ENCODE measurements at regions not wholly inside any gene's neighbourhood (a gene's known extent, or its start where the extent isn't known, plus 50 kb on each side); places are given as distances from the start of the nearest gene placed in this dataset.

DNA sequence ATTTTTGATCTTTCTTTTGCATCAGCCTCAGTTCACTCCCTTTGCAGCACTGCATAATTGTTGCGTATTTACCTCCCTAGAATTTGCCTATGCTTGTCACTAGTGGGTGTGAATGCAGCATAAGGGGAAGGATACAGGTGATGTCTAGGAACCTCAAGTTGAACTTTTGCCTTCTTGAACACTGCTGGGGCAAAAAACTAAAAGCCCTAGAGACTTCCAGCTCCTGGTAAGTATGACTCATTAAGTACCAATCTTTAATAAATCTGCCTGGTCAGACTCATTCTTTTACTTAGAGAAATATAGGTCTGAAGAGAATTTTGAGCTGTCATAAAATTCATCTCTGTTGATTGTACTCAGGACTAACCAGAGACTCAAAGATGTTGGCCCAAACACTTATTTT is 547.3 kb upstream of the FANCL start:
- Histone ChIP-seq H4K20me1 (replicated peaks in 1 of 2; ENCODE audit: control insufficient read depth in 1 of 2, insufficient read depth in 2 of 2, low read length in 2 of 2) (no peaks in the 10 kb centered on the region), H3K23me2 (ENCODE audit: low read depth, low read length) (no peaks in the 10 kb centered on the region), H2BK15ac (ENCODE audit: low read length) (no peak overlapping the region), H3K18ac (ENCODE audit: extremely low read depth, low read length) (no peak overlapping the region), H2BK12ac (ENCODE audit: low read depth, low read length) (no peak overlapping the region), H3K4me3 (ENCODE audit: extremely low read depth in 1 of 4, insufficient read depth in 2 of 4, low read depth in 3 of 4, low read length in 4 of 4) (no peak overlapping the region), H3K56ac (replicated peaks; ENCODE audit: insufficient read length, low read depth, low read length) (no peak overlapping the region), H3K27me3 (replicated peaks in 1 of 4; ENCODE audit: control insufficient read depth in 3 of 4, extremely low read depth in 1 of 4, insufficient read depth in 3 of 4, low read length in 3 of 4) (no peaks in the 10 kb centered on the region), H3K4ac (replicated peaks; ENCODE audit: insufficient read length, low read depth, low read length) (no peak overlapping the region), H2AK5ac (ENCODE audit: low read depth, low read length) (no peak overlapping the region), H2AFZ (ENCODE audit: low read length) (no peak overlapping the region), H3K27ac (ENCODE audit: low read depth, low read length) (no peak overlapping the region), H3K79me2 (ENCODE audit: control insufficient read depth in 1 of 2, insufficient read depth in 2 of 2, low read length in 2 of 2) (no peaks in the 10 kb centered on the region), H3K4me1 (replicated peaks in 1 of 4; ENCODE audit: control insufficient read depth in 3 of 4, insufficient read depth in 4 of 4, low read length in 3 of 4) (no peaks in the 10 kb centered on the region), H3K23ac (ENCODE audit: insufficient read length) (no peak overlapping the region), H3K14ac (ENCODE audit: insufficient read length) (no peak overlapping the region), H4K8ac (ENCODE audit: extremely low read depth, insufficient read depth, low read length) (no peak overlapping the region), H2BK120ac (replicated peaks; ENCODE audit: low read depth, low read length) (no peak overlapping the region), H3K4me2 (ENCODE audit: insufficient read depth in 1 of 2, low read depth in 2 of 2, low read length in 2 of 2) (no peak overlapping the region), H3K36me3 (ENCODE audit: control insufficient read depth in 2 of 4, insufficient read depth in 4 of 4, low read length in 3 of 4) (no peaks in the 10 kb centered on the region), H3K9ac (replicated peaks in 1 of 4; ENCODE audit: extremely low read depth in 1 of 4, low read depth in 3 of 4, low read length in 3 of 4) (no peak overlapping the region), H3K79me1 (ENCODE audit: low read depth, low read length) (no peaks in the 10 kb centered on the region), H4K5ac (ENCODE audit: insufficient read length, low read depth, low read length) (no peak overlapping the region), H4K91ac (replicated peaks; ENCODE audit: insufficient read length, low read length) (no peak overlapping the region), H2BK5ac (ENCODE audit: low read depth, low read length) (no peak overlapping the region), H3K9me3 (ENCODE audit: insufficient read depth in 2 of 2, low read depth in 1 of 2, low read length in 1 of 2) (no peaks in the 10 kb centered on the region), H2BK20ac (ENCODE audit: low read length) (no peak overlapping the region)
- DNase-seq (ENCODE audit: low read depth in 1 of 2, low spot score in 2 of 2) (no peak), FAIRE-seq (no peak)
- CTCF ChIA-PET (ENCODE audit: partially characterized antibody), result interaction anchor here (1.0 to 1.7 kb wide), 2 partner anchors 84 to 237 kb away, joined by 3 to 5 read pairs; no protein-coding TSS in a partner anchor
- POLR2A ChIA-PET (ENCODE audit: partially characterized antibody), result no interaction called here
- WGBS, 2 experiments (ENCODE audit: extremely low coverage in 1 of 2, insufficient coverage in 1 of 2, insufficient read length in 1 of 2, insufficient replicate concordance in 2 of 2, low coverage in 1 of 2, low lambda C conversion rate in 2 of 2, missing lambda C conversion rate in 1 of 2), result 92% methylated on average over 1 of the region's 1 CpG; no CpG with 5 or more reads in 1 of the 2 experiments
- TF ChIP-seq POLR2A (IDR thresholded peaks at IDR 0.05; ENCODE audit: control extremely low read depth in 1 of 2, low read depth in 2 of 2, low read length in 2 of 2), result no peak
- no peak for TF ChIP-seq SP1 (IDR thresholded peaks at IDR 0.05; ENCODE audit: low read depth, low read length)
- TF ChIP-seq NRF1 (IDR thresholded peaks at IDR 0.05; ENCODE audit: low read depth, low read length), result no peak
